OCI-LY1 (cell line): ENCODE measurements at regions not wholly inside any gene's neighbourhood (a gene's known extent, or its start where the extent isn't known, plus 50 kb on each side); places are given as distances from the start of the nearest gene placed in this dataset.

Experiments used
- H2AFZ ChIP-seq: fragments of 200-600 bp; sonication (generic), shearing (Covaris generic); 2 replicates; pipeline ENCODE4 v1.6.0; 2014; ENCODE audit warnings: antibody characterized with exemption, mild to moderate bottlenecking, low read length
- H3F3A ChIP-seq: fragments of 200-600 bp; sonication (generic), shearing (Covaris generic); 2 replicates; pipeline ENCODE4 v1.6.0; 2014; ENCODE audit warnings: mild to moderate bottlenecking, antibody characterized with exemption, low read length, moderate library complexity; ENCODE audit not compliant: insufficient read depth
- H3K27ac ChIP-seq: fragments of 200-600 bp; sonication (generic); 2 replicates; pipeline ENCODE4 v1.5.1; 2014; ENCODE audit warnings: low read length, mixed run types, mild to moderate bottlenecking, low read depth; ENCODE audit not compliant: poor library complexity, severe bottlenecking
- H3K27me3 ChIP-seq: fragments of 200-600 bp; sonication (generic); 2 replicates; pipeline ENCODE4 v1.6.0; 2014; ENCODE audit warnings: antibody characterized with exemption, mild to moderate bottlenecking, low read length, moderate library complexity; ENCODE audit not compliant: insufficient read depth
- H3K36me3 ChIP-seq: fragments of 200-600 bp; sonication (generic); 2 replicates; pipeline ENCODE4 v1.6.1; 2014; ENCODE audit warnings: mild to moderate bottlenecking, antibody characterized with exemption, low read length, moderate library complexity, mixed read lengths; ENCODE audit not compliant: insufficient read depth
- H3K4me1 ChIP-seq: fragments of 200-600 bp; sonication (generic); 2 replicates; pipeline ENCODE4 v1.5.1; 2014; ENCODE audit warnings: mild to moderate bottlenecking, low read length, moderate library complexity; ENCODE audit not compliant: insufficient read depth, severe bottlenecking
- H3K4me2 ChIP-seq: fragments of 200-600 bp; sonication (generic), shearing (Covaris generic); 2 replicates; pipeline ENCODE4 v1.6.1; 2014; ENCODE audit warnings: low read length
- H3K4me3 ChIP-seq: fragments of 200-600 bp; sonication (generic); 2 replicates; pipeline ENCODE4 v1.5.1; 2014; ENCODE audit warnings: low read length, low read depth, mild to moderate bottlenecking, mixed read lengths; ENCODE audit not compliant: poor library complexity, severe bottlenecking
- H3K79me2 ChIP-seq: fragments of 200-600 bp; shearing (Covaris generic); 2 replicates; pipeline ENCODE4 v1.6.1; 2016; ENCODE audit warnings: mixed run types, low read length, mixed read lengths; ENCODE audit not compliant: insufficient read depth
- H3K9ac ChIP-seq: fragments of 200-600 bp; sonication (generic), shearing (Covaris generic); 2 replicates; pipeline ENCODE4 v1.6.1; 2014; ENCODE audit warnings: mild to moderate bottlenecking, low read length, mixed read lengths
- H3K9me2 ChIP-seq: fragments of 200-600 bp; sonication (generic), shearing (Covaris generic); 2 replicates; pipeline ENCODE4 v1.6.1; 2014; ENCODE audit warnings: low read depth, mild to moderate bottlenecking, low read length, mixed read lengths
- H3K9me3 ChIP-seq: fragments of 200-600 bp; shearing (Covaris generic); 2 replicates; pipeline ENCODE4 v1.6.1; 2014; ENCODE audit warnings: low read length, mixed read lengths
- H4K20me1 ChIP-seq: fragments of 200-600 bp; sonication (generic), shearing (Covaris generic); 2 replicates; pipeline ENCODE4 v1.6.0; 2016; ENCODE audit warnings: mild to moderate bottlenecking, low read length; ENCODE audit not compliant: insufficient read depth
- CTCF ChIP-seq: fragments of 200-600 bp; sonication (generic), shearing (Covaris generic); IDR thresholded peaks from 2 replicates; pipeline ENCODE4 v1.5.1; 2017; ENCODE audit warnings: mild to moderate bottlenecking, antibody characterized with exemption, low read length, moderate library complexity, mixed read lengths
- EZH2 ChIP-seq: fragments of 200-600 bp; sonication (generic), shearing (Covaris generic); IDR thresholded peaks from 2 replicates; pipeline ENCODE4 v1.8.0; 2017; ENCODE audit warnings: borderline replicate concordance, mixed run types, mild to moderate bottlenecking, antibody characterized with exemption, low read length, moderate library complexity, mixed read lengths

DNA sequence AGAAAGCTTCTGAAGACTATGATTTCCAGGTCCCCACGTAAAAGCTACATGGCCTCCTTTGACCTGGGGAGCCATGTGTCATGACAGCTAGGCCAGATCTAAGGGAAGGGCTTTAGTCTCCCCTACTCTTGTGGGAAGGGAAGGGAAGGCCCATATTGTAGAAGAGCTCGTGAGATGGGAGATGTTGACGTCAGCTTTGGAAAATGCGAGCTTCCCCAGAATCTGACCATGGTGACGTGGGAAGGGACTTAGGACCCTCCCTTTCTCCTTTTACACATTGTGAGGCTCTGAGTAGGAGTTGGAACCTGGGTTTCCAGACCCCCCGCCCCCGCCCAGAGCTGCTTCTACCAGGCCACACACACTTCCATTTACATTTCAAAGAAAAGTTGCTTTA is 165.5 kb downstream of the SYK start:
- Histone ChIP-seq H3K4me2 (no peak overlapping the region), H3K79me2 (no peaks in the 10 kb centered on the region), H3K27me3 (peaks cover 4% of the 10 kb centered on the region), H3F3A (no peaks in the 10 kb centered on the region), H3K4me3 (no peak overlapping the region), H3K36me3 (no peaks in the 10 kb centered on the region), H2AFZ (no peak overlapping the region), H3K4me1 (peaks cover 11% of the 10 kb centered on the region), H4K20me1 (no peaks in the 10 kb centered on the region), H3K9me2 (no peaks in the 10 kb centered on the region), H3K9me3 (no peaks in the 10 kb centered on the region), H3K27ac (no peak overlapping the region), H3K9ac (no peak overlapping the region)
- TF ChIP-seq CTCF (no peak), EZH2 (no peak)

GRCh38 chr9:90969021-90969675 is 167.5 kb downstream of the SYK start:
- TF ChIP-seq CTCF (no peak), EZH2 (no peak)
- Histone ChIP-seq H3K9ac (no peak overlapping the region), H3K4me1 (peaks cover 6% of the 10 kb centered on the region), H3K79me2 (no peaks in the 10 kb centered on the region), H4K20me1 (no peaks in the 10 kb centered on the region), H3K9me3 (no peaks in the 10 kb centered on the region), H3K27me3 (peaks cover 7% of the 10 kb centered on the region; the same call in 1 of the 2 replicates), H3K4me2 (no peak overlapping the region), H3K27ac (no peak overlapping the region), H3K36me3 (no peaks in the 10 kb centered on the region), H3F3A (no peaks in the 10 kb centered on the region), H2AFZ (no peak overlapping the region), H3K9me2 (no peaks in the 10 kb centered on the region), H3K4me3 (no peak overlapping the region)

DNA sequence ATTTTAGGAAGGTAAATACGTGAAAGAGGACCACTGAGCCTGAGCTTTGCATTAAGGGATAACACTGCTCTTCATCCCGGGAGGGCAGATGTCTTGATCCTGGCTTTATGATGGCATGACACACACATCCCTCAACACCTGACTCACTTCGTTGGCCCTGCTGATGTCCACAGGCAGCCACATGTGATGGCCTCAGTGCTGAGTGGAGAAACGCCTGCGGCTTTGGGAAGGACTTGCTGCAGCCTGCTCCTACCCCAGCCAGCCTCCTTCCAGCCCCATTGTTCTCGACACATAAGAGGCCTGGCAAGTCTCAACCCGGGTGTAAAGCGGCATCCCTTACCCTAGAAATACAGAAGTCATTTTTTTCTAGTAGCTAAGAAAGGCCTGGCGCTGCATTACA is 169.0 kb downstream of the SYK start:
- H3K27me3 ChIP-seq = peaks cover 7% of the 10 kb centered on the region; the same call in 1 of the 2 replicates
- no peak overlapping the region for H3K27ac ChIP-seq
- H4K20me1 ChIP-seq = no peaks in the 10 kb centered on the region
- H3K36me3 ChIP-seq = no peaks in the 10 kb centered on the region
- H3K79me2 ChIP-seq = no peaks in the 10 kb centered on the region
- TF ChIP-seq EZH2 (no peak), CTCF (no peak)
- H3K9ac ChIP-seq = no peak overlapping the region
- no peak overlapping the region for H2AFZ ChIP-seq
- H3K4me3 ChIP-seq = no peak overlapping the region
- H3F3A ChIP-seq = no peaks in the 10 kb centered on the region
- H3K4me1 ChIP-seq = no peaks in the 10 kb centered on the region
- H3K9me2 ChIP-seq = no peaks in the 10 kb centered on the region
- H3K4me2 ChIP-seq = no peak overlapping the region
- H3K9me3 ChIP-seq = no peaks in the 10 kb centered on the region
